ENCODE measurements at regions not wholly inside any gene's neighbourhood (a gene's known extent, or its start where the extent isn't known, plus 50 kb on each side); places are given as distances from the start of the nearest gene placed in this dataset.

- Histone ChIP-seq H3K27ac (ENCODE audit: low read depth, low read length) (no peak overlapping the region), H3K4me1 (ENCODE audit: control insufficient read depth in 3 of 3, insufficient read depth in 3 of 3, low read length in 3 of 3) (peaks cover 3 to 10% (median 6%) of the 10 kb centered on the region in 3 donors), H3K9ac (ENCODE audit: low read depth in 1 of 3, low read length in 3 of 3) (no peak overlapping the region), H3K27me3 (ENCODE audit: control insufficient read depth in 3 of 3, insufficient read depth in 3 of 3, low read length in 3 of 3) (peaks cover 0 to 4% (median 3%) of the 10 kb centered on the region in 3 donors), H3K9me3 (ENCODE audit: control insufficient read depth in 3 of 3, low read length in 3 of 3) (peaks cover 0 to 2% (median 0%) of the 10 kb centered on the region in 3 donors), H3K36me3 (ENCODE audit: control insufficient read depth in 3 of 3, insufficient read depth in 3 of 3, low read length in 3 of 3) (no peaks in the 10 kb centered on the region), H3K4me3 (ENCODE audit: low read length in 3 of 3) (no peak overlapping the region)
These were observed 316.8 kb downstream of the BCL11B start for GRCh38 chr14:98955036-98955740.

GRCh38 chr14:98955741-98956070 lies 316.3 kb downstream of the BCL11B start:
- Histone ChIP-seq H3K27me3 (ENCODE audit: control insufficient read depth in 3 of 3, insufficient read depth in 3 of 3, low read length in 3 of 3) (peaks cover 0 to 4% (median 3%) of the 10 kb centered on the region in 3 donors), H3K36me3 (ENCODE audit: control insufficient read depth in 3 of 3, insufficient read depth in 3 of 3, low read length in 3 of 3) (no peaks in the 10 kb centered on the region), H3K27ac (ENCODE audit: low read depth, low read length) (no peak overlapping the region), H3K9ac (ENCODE audit: low read depth in 1 of 3, low read length in 3 of 3) (no peak overlapping the region), H3K4me1 (ENCODE audit: control insufficient read depth in 3 of 3, insufficient read depth in 3 of 3, low read length in 3 of 3) (peaks cover 3 to 10% (median 6%) of the 10 kb centered on the region in 3 donors), H3K9me3 (ENCODE audit: control insufficient read depth in 3 of 3, low read length in 3 of 3) (peaks cover 0 to 2% (median 0%) of the 10 kb centered on the region in 3 donors), H3K4me3 (ENCODE audit: low read length in 3 of 3) (no peak overlapping the region)

- H3K36me3 ChIP-seq (ENCODE audit: control insufficient read depth in 3 of 3, insufficient read depth in 3 of 3, low read length in 3 of 3), result no peaks in the 10 kb centered on the region
- H3K4me1 ChIP-seq (ENCODE audit: control insufficient read depth in 3 of 3, insufficient read depth in 3 of 3, low read length in 3 of 3), result peaks cover 3 to 10% (median 6%) of the 10 kb centered on the region in 3 donors
- no peak overlapping the region for H3K4me3 ChIP-seq (ENCODE audit: low read length in 3 of 3)
- no peak overlapping the region for H3K27ac ChIP-seq (ENCODE audit: low read depth, low read length)
- H3K9ac ChIP-seq (ENCODE audit: low read depth in 1 of 3, low read length in 3 of 3), result no peak overlapping the region
- H3K9me3 ChIP-seq (ENCODE audit: control insufficient read depth in 3 of 3, low read length in 3 of 3), result peaks cover 0 to 2% (median 0%) of the 10 kb centered on the region in 3 donors
- peaks cover 0 to 3% (median 2%) of the 10 kb centered on the region in 3 donors for H3K27me3 ChIP-seq (ENCODE audit: control insufficient read depth in 3 of 3, insufficient read depth in 3 of 3, low read length in 3 of 3)
These were observed 315.8 kb downstream of the BCL11B start for GRCh38 chr14:98956181-98956580.

GRCh38 chr14:98956661-98957060 lies 315.3 kb downstream of the BCL11B start:
- Histone ChIP-seq H3K27ac (ENCODE audit: low read depth, low read length) (no peak overlapping the region), H3K27me3 (ENCODE audit: control insufficient read depth in 3 of 3, insufficient read depth in 3 of 3, low read length in 3 of 3) (peaks cover 2 to 4% (median 3%) of the 10 kb centered on the region in 3 donors), H3K36me3 (ENCODE audit: control insufficient read depth in 3 of 3, insufficient read depth in 3 of 3, low read length in 3 of 3) (no peaks in the 10 kb centered on the region), H3K9ac (ENCODE audit: low read depth in 1 of 3, low read length in 3 of 3) (no peak overlapping the region), H3K9me3 (ENCODE audit: control insufficient read depth in 3 of 3, low read length in 3 of 3) (peaks cover 0 to under 1% (median 0%) of the 10 kb centered on the region in 3 donors), H3K4me1 (ENCODE audit: control insufficient read depth in 3 of 3, insufficient read depth in 3 of 3, low read length in 3 of 3) (peaks cover 3 to 10% (median 6%) of the 10 kb centered on the region in 3 donors), H3K4me3 (ENCODE audit: low read length in 3 of 3) (no peak overlapping the region)

GRCh38 chr14:98957211-98958047 lies 314.6 kb downstream of the BCL11B start:
- no peak overlapping the region for H3K4me3 ChIP-seq (ENCODE audit: low read length in 3 of 3)
- H3K9me3 ChIP-seq (ENCODE audit: control insufficient read depth in 3 of 3, low read length in 3 of 3), result no peaks in the 10 kb centered on the region
- peaks cover 2 to 4% (median 3%) of the 10 kb centered on the region in 3 donors for H3K27me3 ChIP-seq (ENCODE audit: control insufficient read depth in 3 of 3, insufficient read depth in 3 of 3, low read length in 3 of 3)
- no peak overlapping the region for H3K9ac ChIP-seq (ENCODE audit: low read depth in 1 of 3, low read length in 3 of 3)
- H3K36me3 ChIP-seq (ENCODE audit: control insufficient read depth in 3 of 3, insufficient read depth in 3 of 3, low read length in 3 of 3), result no peaks in the 10 kb centered on the region
- peaks cover 3 to 10% (median 6%) of the 10 kb centered on the region in 3 donors for H3K4me1 ChIP-seq (ENCODE audit: control insufficient read depth in 3 of 3, insufficient read depth in 3 of 3, low read length in 3 of 3)
- H3K27ac ChIP-seq (ENCODE audit: low read depth, low read length), result no peak overlapping the region

- no peaks in the 10 kb centered on the region for H3K9me3 ChIP-seq (ENCODE audit: control insufficient read depth in 3 of 3, low read length in 3 of 3)
- peaks cover 2 to 4% (median 3%) of the 10 kb centered on the region in 3 donors for H3K27me3 ChIP-seq (ENCODE audit: control insufficient read depth in 3 of 3, insufficient read depth in 3 of 3, low read length in 3 of 3)
- H3K9ac ChIP-seq (ENCODE audit: low read depth in 1 of 3, low read length in 3 of 3), result no peak overlapping the region
- peaks cover 3 to 9% (median 5%) of the 10 kb centered on the region in 3 donors for H3K4me1 ChIP-seq (ENCODE audit: control insufficient read depth in 3 of 3, insufficient read depth in 3 of 3, low read length in 3 of 3)
- no peak overlapping the region for H3K4me3 ChIP-seq (ENCODE audit: low read length in 3 of 3)
- H3K36me3 ChIP-seq (ENCODE audit: control insufficient read depth in 3 of 3, insufficient read depth in 3 of 3, low read length in 3 of 3), result no peaks in the 10 kb centered on the region
- H3K27ac ChIP-seq (ENCODE audit: low read depth, low read length), result no peak overlapping the region
These were observed 313.9 kb downstream of the BCL11B start for GRCh38 chr14:98958048-98958631.

- H3K9me3 ChIP-seq (ENCODE audit: control insufficient read depth in 3 of 3, low read length in 3 of 3), result no peaks in the 10 kb centered on the region
- H3K4me1 ChIP-seq (ENCODE audit: control insufficient read depth in 3 of 3, insufficient read depth in 3 of 3, low read length in 3 of 3), result peaks cover 0 to 5% (median under 1%) of the 10 kb centered on the region in 3 donors
- H3K27ac ChIP-seq (ENCODE audit: low read depth, low read length), result no peak overlapping the region
- no peaks in the 10 kb centered on the region for H3K36me3 ChIP-seq (ENCODE audit: control insufficient read depth in 3 of 3, insufficient read depth in 3 of 3, low read length in 3 of 3)
- H3K9ac ChIP-seq (ENCODE audit: low read depth in 1 of 3, low read length in 3 of 3), result no peak overlapping the region
- H3K27me3 ChIP-seq (ENCODE audit: control insufficient read depth in 3 of 3, insufficient read depth in 3 of 3, low read length in 3 of 3), result peaks cover 2 to 4% (median 4%) of the 10 kb centered on the region in 3 donors
- no peak overlapping the region for H3K4me3 ChIP-seq (ENCODE audit: low read length in 3 of 3)
These were observed 313.4 kb downstream of the BCL11B start for GRCh38 chr14:98958632-98959031.

GRCh38 chr14:98959410-98959809 lies 312.6 kb downstream of the BCL11B start:
- Histone ChIP-seq H3K36me3 (ENCODE audit: control insufficient read depth in 3 of 3, insufficient read depth in 3 of 3, low read length in 3 of 3) (no peaks in the 10 kb centered on the region), H3K27ac (ENCODE audit: low read depth, low read length) (no peak overlapping the region), H3K9ac (ENCODE audit: low read depth in 1 of 3, low read length in 3 of 3) (no peak overlapping the region), H3K27me3 (ENCODE audit: control insufficient read depth in 3 of 3, insufficient read depth in 3 of 3, low read length in 3 of 3) (peaks cover 2 to 7% (median 4%) of the 10 kb centered on the region in 3 donors), H3K4me1 (ENCODE audit: control insufficient read depth in 3 of 3, insufficient read depth in 3 of 3, low read length in 3 of 3) (peaks cover 0 to 5% (median 0%) of the 10 kb centered on the region in 3 donors), H3K9me3 (ENCODE audit: control insufficient read depth in 3 of 3, low read length in 3 of 3) (no peaks in the 10 kb centered on the region), H3K4me3 (ENCODE audit: low read length in 3 of 3) (no peak overlapping the region)

GRCh38 chr14:98959958-98960616 lies 311.9 kb downstream of the BCL11B start:
- Histone ChIP-seq H3K27ac (ENCODE audit: low read depth, low read length) (no peak overlapping the region), H3K9ac (ENCODE audit: low read depth in 1 of 3, low read length in 3 of 3) (no peak overlapping the region), H3K27me3 (ENCODE audit: control insufficient read depth in 3 of 3, insufficient read depth in 3 of 3, low read length in 3 of 3) (peaks cover 2 to 11% (median 4%) of the 10 kb centered on the region in 3 donors), H3K36me3 (ENCODE audit: control insufficient read depth in 3 of 3, insufficient read depth in 3 of 3, low read length in 3 of 3) (no peaks in the 10 kb centered on the region), H3K4me3 (ENCODE audit: low read length in 3 of 3) (no peak overlapping the region), H3K9me3 (ENCODE audit: control insufficient read depth in 3 of 3, low read length in 3 of 3) (no peaks in the 10 kb centered on the region), H3K4me1 (ENCODE audit: control insufficient read depth in 3 of 3, insufficient read depth in 3 of 3, low read length in 3 of 3) (peaks cover 0 to 5% (median 0%) of the 10 kb centered on the region in 3 donors)

Measured in skeletal muscle tissue (tissue), 3 donors.